Body of pancreas (tissue), 4 donors: ENCODE measurements at regions not wholly inside any gene's neighbourhood (a gene's known extent, or its start where the extent isn't known, plus 50 kb on each side); places are given as distances from the start of the nearest gene placed in this dataset.

Experiments used
- CTCF ChIP-seq, 7 experiments: fragments of 450-650 bp in 4 of 7; fragments of 200-600 bp in 3 of 7; sonication (generic) in 3 of 7; IDR thresholded peaks; one replicate each; pipeline ENCODE4 v1.5.1; 2016 to 2019; ENCODE audit warnings: antibody characterized with exemption in 7 of 7
- POLR2A ChIP-seq, 3 donors: fragments of 450-650 bp; IDR thresholded peaks; one replicate each; pipeline ENCODE4 v1.6.1; 2016; ENCODE audit warnings: antibody characterized with exemption in 3 of 3, mild to moderate bottlenecking in 2 of 3

DNA sequence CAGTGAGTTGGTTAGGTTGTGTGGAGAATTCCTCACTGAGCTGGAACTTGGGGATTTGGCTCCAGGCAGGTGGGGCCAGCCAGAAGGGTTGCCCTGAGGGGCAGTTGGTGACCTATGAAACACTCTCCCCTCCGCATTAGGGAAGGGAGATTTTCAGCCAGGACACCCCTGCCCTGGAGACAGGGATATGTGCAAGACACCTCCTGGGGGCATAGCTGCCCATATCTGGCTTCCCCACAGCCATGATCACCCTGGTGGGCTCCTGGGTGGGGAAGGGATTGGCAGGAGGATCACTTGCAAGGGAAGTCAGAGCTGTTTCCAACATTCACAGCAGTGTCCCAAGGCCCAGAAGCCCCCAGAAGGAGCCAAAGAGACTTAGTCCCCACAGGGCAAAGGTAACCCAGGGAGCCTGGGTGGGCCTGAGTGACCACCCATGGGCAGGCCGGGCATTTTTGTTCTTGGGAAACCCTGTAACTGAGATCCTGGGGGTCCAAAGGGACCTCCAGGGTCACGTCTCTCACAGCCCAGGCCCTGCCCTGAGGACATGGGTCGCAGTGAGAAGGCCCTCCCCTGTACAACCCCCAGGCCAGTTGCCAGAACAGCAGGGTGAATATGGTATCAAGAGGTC is 145.8 kb downstream of the MRPL14 start:
- no peak for TF ChIP-seq CTCF (IDR thresholded peaks at IDR 0.05)
- TF ChIP-seq POLR2A (IDR thresholded peaks at IDR 0.05), result no peak
